ENCODE measurements at regions not wholly inside any gene's neighbourhood (a gene's known extent, or its start where the extent isn't known, plus 50 kb on each side); places are given as distances from the start of the nearest gene placed in this dataset.
"Not testable (repeated sequence)": the region's sequence is repeated elsewhere in the genome, so short reads cannot be mapped to it uniquely, and the experiment has no call there.

DNA sequence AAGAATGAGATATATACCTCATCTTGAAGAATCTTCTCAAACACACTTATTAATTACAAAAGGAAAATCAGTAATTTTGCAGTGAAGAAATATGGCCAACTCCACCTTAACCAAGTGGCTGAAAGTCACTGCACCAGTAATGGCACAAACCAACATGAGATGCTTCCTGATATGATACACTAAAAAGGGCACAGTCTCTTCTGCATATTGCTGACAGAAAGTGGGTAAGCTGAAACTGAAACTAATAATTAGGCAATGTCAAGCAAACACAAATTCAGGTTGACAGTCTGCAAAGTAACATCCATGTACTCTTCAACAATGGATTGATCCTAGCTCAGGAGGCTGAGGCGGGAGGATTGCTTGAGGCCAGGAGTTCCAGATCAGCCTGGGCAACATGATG is 56.1 kb downstream of the ZNF22 start:
- DNase-seq: not testable (repeated sequence)

DNA sequence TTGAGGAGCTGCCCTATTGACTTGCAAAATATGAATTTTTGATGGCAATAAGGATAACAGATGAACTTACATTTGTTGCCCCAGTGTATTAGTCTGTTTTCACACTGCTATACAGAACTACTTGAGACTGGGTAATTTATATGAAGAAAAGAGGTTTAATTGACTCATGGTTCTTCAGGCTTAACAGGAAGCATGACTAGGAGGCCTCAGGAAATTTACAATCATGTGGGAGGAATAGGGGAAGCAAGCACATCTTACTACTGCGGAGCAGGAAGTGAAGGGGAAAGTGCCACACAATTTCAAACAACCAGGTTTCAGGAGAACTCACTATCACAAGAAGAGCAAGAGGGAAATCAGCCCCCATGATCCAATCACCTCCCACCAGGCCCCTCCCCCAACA is 57.9 kb downstream of the ZNF22 start:
- DNase-seq: no peak

DNA sequence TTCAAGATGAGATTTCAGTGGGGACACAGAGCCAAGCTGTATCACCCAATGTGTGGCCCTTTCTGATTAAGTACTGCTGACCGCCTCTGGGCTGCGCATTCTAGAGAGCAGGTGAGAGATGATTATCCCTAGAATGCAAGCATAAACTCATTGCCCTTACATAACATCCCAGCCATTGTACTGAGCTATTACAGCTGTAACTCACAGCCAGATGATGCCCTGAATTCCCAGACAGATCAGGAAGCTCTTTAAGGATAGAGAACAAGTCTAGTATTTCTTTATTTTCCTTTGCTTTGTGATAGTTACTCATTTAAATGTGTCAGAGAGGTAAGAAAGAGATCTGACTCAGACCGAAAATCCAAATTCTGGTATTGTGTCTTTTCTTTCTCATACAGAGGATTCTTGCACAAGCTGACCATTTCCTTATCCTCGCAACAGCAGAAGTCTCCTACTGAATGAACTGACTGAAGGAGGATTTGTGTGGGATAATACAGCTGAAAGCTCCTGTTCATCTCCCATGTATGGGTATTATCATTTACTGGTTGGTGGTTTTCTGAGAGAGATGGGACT is 58.4 kb downstream of the ZNF22 start:
- DNase-seq: no peak

DNA sequence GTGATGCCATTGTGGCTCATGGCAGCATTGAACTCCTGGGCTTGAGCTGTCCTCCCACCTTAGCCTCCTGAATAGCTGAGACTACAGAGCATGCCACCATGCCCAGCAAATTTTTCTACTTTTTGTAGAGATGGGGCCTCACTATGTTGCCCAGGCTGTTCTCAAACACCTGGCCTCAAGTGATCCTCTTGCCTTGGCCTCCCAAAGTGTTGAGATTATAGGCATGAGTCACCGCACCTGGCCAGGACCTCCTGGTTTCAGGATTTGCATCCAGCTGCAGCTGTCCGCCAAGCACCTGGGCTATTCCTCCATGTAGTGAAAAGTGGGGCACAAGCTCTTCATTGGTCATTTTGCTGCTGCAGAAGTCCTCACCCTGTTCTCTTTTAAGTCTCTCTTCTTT is 58.9 kb downstream of the ZNF22 start:
- no peak for DNase-seq

DNA sequence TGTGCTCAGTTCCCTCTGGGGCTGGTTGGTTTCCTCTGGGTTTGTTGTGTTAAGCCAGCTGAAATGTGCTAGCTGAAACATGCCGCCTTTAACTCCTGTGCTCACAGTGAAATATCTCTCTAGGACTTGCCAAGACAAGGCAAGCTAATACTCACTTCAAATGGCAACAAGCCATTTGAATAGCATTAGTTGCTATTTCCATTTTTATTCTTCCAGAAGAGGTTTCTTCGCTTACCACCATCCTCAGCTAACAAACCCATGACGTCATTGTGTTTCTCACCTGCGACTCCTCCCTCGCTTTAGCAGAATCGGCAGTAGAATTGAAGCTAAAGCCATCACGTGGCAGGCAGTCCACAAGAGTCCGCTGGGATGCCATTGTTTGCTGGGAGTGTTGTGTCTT is 61.3 kb downstream of the ZNF22 start:
- no peak for DNase-seq

DNA sequence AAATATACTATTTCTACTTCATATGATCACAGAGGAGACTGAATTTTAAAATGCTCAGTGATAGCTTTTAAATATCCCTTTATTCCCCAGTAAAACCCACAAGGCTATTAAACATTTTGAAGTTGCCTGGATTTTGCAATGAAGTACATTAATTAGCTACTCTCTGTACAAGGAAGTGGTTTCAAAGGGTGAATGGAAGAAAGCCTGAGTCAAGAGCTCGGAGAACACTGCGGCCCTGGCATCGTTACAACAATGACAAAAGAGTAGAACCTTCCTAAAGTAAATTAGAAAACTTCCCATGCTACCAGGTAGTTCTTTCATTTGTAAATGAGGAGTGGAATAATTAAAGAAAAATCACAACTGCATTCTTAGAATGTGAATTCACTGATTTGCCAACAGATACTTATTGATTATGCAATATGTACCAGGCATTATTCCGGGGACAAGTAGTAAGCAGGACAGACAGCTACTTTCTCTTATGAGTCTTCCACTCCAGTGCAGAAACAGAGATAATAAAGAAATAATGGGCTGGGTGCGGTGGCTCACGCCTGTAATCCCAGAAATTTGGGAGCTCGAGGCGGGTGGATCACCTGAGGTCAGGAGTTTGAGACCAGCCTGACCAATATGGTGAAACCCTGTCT is 63.0 kb downstream of the ZNF22 start:
- DNase-seq: no peak

DNA sequence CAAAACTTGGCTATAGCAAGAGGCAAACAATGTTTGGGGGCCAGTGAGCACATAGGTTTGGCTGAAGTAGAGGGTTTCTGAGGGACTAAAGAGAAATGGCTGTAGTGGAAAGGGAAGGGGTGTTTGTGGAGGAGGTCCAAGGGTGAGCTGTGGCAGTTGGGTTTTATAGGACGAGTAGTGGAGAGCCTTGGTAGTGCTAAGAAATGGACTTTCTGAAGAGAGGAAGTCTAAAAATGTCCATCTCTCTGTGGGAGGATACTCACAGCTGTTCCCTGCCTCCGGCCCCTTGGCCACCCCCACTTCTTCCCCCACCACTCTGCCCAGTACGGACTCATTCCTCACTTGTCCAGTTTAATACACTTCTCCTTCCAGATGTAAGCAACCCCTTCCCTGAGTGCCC is 64.3 kb downstream of the ZNF22 start:
- no peak for DNase-seq

DNA sequence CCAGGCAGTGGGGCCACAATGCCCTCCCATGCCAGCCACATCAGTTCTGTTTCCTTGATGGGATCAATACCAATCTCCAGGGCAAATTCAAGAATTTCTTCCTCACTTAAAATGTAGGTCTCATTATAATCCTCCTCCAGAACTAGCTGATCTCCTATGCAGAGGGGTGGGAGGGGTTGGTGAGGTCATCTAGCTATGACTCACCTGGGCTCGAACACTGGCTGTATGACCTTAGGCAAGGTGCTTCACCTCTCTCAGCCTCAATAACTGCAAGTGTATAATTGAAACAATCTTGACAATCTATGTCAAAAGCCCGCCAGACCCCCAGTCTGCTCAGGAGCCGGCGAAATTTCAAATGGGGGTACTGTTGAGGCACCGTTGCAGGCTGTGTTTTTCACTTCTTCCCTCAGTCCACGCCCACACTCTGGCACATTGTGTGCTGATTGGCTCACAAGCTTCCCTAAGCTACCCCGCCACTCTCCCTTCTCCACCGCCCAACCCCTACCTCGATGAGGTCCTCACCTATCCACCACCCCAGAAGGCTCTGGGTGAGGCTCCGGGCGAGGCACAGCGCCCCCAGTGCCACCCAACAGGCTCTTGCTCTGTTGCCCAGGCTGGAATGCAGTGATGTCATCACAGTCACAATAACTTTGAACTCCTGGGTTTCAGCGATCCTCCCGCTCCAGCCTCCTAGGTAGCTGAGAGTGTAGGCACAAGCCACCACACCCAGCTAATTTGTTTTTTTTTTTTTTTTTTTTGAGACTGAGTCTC is 70.5 kb downstream of the ZNF22 start:
- no peak for DNase-seq

DNA sequence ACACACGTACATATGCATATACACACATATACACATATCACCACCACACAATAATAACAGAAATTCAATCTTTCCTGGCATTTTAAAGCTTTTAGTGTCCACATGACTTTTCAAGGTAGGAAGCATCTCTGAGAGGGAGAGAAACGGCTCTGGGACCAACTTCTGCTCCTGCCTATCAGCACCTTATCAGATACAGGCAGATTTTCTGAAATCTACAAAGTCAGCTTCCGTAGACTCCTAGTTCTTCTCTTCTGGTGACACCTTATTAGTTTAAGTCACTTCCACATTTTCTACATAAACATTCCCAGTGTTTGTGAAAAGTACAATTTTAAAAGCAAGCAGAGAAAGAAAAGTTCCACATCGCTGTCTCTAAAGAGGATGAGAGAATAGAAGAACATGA is 74.5 kb downstream of the ZNF22 start:
- no peak for DNase-seq

DNA sequence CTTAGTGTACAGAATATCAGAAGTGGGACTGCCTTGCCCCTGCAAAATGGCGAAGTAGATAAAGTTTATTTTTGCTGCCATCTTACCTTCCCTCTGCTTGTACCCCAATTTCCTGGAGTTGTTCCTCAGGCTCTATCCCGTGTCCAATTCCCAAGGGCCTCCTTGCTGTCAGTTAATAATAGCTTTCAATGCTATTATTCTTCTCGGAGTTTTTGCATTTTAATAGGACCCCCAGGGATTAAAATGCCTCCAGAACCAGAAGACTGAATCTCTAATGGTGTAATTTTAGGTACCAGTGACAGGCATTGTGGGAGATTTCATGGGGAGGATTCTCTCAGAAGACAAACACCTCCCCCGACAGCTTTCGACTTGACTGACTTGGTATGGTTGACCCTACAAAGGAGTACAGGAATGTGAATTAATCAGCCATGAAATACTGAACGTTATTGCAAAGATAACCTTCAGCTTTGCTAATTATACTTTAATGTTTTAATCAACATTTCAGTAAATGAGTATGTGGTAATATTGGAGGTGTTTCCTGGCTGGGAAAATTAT is 75.2 kb downstream of the ZNF22 start:
- DNase-seq: no peak

DNA sequence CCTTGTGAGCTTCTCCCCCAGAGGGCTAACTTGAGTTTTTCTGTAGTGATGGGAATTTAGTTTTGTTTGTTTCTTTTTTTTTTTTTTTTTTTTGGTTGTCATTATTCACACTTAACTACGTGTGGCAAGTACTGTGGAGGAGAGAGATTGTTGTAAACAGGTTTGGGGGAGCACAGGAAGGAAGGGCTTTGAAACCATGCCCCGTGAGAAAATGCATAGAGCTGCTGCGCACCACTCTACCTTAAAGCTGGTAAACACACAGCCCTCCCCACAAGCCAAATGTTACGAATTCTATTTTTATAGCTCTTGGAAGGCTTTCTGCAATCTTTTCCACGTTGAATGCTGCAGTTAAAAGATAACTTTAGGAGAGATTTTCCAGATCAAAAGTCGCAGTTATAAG is 76.2 kb downstream of the ZNF22 start:
- DNase-seq: no peak

DNA sequence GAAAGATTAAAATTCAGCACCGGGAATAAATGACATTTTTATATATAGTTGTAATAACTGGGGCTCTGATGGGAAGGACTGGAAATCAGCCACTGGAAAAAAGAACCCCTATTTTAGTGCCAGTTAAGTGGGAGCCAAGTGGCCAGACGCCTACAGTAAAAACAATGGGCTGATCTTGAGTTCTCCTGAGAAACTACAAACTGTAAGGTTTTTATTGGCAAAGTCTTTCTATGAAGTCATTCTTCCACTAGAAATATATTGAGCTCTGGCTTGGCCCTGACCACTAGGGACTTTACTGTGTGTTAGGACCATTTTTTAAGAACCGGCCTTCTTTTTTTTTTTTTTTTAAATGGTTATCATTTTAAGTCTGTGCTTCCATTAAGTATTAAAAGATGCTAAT is 79.6 kb downstream of the ZNF22 start:
- no peak for DNase-seq

DNA sequence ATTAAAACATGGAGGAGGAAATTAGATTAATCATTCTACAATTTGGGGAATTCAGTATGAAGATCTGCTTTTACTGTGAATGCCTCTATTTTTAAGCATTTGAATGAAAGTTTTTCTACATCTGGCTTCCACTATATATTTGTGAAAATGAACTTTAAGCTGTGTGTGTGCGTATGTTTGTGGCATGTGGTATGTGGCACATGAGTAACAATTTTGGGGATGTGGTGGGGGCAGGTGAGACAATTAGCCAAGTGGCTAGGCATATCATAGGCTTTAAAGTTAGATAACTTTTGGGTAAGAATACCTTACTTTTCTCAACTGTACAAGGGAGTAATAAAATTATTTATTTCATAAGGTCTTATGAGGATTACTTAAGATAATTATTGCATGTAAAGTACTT is 81.5 kb downstream of the ZNF22 start:
- no peak for DNase-seq

DNA sequence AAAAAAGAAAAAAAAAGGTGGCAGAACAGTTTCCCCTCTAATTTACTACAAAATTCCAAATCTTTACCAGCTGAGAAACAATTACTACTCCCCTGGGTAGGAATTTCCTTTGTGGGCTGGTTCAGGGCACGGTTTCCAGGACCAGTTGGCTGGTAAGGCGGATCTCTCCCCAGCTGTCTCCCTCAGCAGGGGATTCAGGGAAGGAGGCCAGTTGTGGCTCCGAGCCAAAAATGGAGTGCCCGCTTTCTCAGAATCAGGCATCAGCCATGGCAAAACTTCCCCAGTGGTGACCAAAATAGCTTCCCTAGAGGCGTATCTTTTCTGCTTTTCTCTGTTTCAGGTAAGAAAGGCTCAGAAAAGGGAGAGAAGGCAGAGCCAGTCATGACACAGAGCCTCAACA is 91.2 kb downstream of the ZNF22 start:
- no peak for DNase-seq

DNA sequence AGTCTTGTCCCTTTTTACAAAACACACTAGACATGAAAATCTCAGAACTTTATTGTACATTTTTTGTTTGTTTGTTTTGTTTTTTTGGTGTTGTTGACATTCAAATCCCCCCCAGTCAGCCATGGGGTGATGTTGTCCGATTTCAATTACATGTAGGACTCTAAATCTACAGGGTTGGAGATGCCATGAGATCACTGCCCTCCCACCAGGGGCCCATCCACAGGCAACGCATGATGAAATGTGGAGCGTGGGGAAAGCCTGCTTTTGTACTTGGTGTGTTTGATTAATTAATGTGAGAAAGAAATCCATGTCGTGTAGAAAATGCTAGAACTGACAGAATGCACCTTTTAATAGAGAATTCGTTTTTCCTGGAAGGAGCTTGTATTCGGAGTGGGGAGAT is 93.2 kb downstream of the ZNF22 start:
- no peak for DNase-seq

DNA sequence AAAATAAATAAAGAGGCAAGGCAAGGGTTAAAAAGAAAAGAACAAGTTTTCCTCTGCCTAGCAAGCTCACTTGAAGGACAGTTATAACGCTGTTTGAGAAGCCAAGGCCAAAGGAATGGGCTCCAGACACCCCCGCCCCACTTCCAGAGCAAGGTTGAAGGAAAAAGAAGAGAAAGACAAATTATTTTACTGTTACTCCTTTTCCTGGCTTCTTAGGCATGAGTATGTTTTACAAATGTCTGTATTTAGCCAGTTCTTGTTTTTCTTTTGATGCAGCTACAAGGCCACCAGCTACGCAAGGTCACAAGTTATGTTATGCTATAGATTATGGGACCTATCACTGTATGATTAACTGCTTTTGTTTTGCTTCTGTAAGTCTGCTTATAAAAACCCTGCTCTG is 94.6 kb downstream of the ZNF22 start:
- no peak for DNase-seq

DNA sequence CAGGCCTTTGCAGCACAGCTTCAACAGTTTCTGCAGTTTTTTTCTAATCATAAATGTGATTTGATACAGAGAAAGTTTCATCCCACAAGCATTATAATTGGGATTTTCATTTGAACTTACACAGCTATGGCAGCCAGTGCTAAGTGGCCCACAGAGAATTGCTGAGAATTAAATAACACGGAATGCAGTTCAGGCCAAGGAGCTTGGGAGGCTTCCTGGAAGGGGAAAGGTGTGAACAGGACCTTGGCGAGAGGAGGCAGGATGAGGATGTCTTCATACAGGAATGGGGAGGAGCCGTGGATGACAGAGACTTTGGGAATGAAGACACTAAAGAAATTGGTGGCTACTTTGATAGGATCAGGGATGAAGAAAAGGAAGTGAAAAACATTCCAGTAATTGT is 95.3 kb downstream of the ZNF22 start:
- no peak for DNase-seq

DNA sequence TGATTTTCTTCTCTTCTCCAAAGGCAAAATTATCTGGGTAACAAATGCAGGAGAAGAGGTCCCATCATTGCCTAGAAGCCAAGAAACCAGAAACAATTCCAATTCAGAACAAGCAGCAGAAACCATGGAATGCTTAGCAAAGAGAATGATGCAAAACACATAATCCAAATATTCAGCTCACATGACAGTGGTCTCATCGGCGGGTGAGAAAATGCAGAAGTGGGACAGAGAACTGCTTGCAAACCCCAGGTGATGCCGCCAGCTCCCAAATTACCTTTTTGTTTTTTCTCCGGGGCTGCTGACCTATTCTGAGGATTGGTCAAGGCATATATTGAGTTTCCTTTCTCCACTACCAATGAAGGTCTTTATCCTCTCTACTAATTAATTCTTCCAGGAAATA is 99.7 kb downstream of the ZNF22 start:
- DNase-seq: no peak

DNA sequence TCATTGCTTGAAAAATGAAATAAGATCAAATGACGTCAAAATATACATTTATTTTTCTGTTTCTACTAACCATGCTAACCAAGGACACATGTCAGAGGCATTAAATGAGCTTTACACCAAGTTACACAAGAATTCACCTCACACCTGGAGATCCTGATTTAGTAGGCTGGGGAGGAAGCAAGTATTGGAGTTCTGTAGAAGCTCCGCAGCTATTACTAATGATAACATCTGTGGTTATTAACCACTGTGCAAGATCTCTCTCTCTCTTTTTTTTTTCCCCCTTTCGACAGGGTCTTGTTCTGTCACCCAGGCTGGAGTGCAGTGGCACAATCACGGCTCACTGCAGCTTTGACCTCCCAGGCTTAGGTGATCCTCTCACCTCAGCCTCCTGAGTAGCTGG is 104.0 kb downstream of the ZNF22 start:
- no peak for DNase-seq

DNA sequence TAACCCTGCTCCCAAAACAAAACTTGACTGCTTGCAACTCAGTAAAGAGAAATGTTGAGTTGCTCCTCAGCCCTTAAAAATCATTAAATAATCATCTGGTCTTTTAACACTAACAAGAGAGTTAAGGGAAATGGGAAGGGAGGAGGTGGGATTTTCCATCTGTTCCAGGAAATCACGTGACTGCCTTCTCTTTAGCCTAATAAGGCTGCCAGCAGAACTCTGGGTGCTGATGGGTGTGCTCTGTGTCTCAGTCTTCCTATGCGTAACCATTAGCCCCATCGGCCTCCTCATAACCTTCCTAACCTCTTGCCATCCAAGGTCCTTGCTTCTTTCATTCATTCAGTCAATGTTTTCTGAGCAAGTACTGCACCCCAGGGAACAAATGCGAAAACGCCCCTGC is 104.6 kb downstream of the ZNF22 start:
- DNase-seq: not testable (repeated sequence)

DNA sequence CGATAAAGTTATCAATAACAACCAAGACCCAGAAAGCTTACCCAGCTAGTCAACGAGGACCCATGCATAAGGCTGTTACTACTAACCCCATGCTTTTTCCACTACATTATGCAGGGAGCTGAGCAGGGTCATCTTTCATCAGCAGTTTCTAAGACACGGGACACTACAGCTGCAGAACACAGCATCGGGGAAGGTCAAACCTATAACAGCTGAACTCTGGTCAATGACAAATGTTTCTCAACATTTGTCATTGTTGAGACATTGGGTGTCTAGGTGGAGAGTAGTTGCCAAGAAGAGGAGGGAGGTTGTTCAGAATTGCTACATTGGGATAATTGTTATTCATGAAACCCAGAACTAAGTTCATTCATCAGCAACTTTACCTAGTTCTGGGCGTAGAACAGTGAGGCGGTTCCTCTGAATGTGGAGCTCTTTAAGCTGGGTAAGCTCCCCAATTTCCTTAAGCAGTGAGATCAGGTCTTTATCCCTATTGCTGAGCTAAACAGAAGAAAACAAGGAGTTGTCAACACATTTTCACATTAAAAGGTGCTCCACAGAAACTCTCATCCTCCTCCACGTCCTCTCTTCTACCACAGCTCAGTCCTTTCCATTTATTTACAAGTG is 105.6 kb downstream of the ZNF22 start:
- DNase-seq: no peak

DNA sequence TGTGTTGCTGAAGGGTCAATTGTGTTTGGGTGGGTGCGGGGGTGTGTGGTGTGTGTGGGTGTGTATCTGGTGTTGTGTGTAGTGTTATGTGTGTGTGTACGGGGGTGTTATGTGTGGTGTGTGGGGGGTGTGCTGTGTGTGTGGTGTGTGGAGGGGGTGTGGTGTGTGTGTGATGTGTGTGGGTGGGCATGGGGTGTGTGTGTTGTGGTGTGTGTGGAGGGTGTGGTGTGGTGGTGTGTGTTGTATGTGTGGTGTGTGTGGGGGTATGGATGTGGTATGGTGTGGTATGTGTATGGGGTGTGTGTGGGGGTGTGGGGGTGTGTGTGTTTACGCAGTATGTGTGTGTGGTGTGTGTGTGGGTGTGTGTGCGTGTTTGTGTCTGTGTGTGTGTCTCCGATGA is 110.8 kb downstream of the ZNF22 start:
- DNase-seq: no peak

DNA sequence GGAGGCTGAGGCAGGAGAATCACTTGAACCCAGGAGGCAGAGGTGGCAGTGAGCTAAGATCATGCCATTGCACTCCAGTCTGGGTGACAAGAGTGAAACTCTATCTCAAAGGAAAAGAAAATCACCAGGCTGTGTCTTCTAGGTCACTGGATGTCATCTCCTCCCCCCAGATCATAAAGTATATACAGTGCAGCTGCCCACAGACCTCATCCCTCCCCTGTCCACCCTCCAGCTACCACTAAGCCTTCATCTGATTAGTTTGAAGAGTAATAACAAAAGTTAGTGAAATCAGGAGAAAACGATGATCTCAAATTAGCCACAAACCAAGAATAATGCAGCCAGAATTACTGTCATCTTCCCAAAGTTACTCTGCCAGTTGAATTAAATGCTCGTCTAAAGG is 117.2 kb downstream of the ZNF22 start:
- DNase-seq: not testable (repeated sequence)

DNA sequence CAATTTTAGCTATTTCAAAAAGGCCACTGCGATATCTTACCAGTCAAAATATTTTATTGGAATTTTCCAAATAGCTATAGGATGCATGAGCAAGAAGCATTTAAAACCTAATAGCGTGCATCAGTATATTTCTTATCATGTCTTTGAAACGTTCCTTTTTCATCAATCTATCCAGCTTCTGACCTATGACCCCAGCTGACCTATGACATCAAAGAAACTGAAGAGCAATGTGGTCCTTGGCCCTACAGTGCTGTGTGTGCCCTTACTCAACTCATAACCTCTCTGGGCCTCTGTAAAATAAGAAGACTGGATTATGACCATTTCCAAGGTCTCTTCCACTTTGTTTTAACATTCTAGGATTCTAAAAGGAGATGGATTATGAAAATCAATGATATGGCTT is 118.2 kb downstream of the ZNF22 start:
- no peak for DNase-seq

Data from stimulated activated CD4-positive, alpha-beta T cell treated with anti-CD3 and anti-CD28 coated beads, Interleukin-4, amount 100 ng/mL, for 24 hours (primary cell).